Left lung (tissue), 4 donors: ENCODE measurements at regions not wholly inside any gene's neighbourhood (a gene's known extent, or its start where the extent isn't known, plus 50 kb on each side); places are given as distances from the start of the nearest gene placed in this dataset.

Experiments
- ATAC-seq: fragments of 200-7000 bp; cut with Tn5 transposase; one replicate; pipeline ENCODE4 v1.9.1; 2020; ENCODE audit warnings: moderate library complexity
- DNase-seq, 4 donors: peaks; one replicate each; pipeline ENCODE4 v3.0.0-alpha.2; 2013 to 2020
- H3K27ac ChIP-seq, 2 donors: fragments of 200-600 bp; sonication (generic) in 1 of 2; one replicate each; pipeline versions ENCODE4 v1.5.0 to v1.8.0; 2020 to 2021
- H3K27me3 ChIP-seq, 2 donors: fragments of 200-600 bp; sonication (generic) in 1 of 2; one replicate each; pipeline versions ENCODE4 v1.5.0 to v1.8.0; 2020 to 2021
- H3K36me3 ChIP-seq, 2 donors: fragments of 200-600 bp; sonication (generic) in 1 of 2; one replicate each; pipeline versions ENCODE4 v1.5.0 to v1.8.0; 2020 to 2021
- H3K4me1 ChIP-seq, 2 donors: fragments of 200-600 bp; one replicate each; pipeline ENCODE4 v1.8.0; 2021
- H3K4me3 ChIP-seq, 2 donors: fragments of 200-600 bp; sonication (generic) in 1 of 2; one replicate each; pipeline versions ENCODE4 v1.5.0 to v1.8.0; 2020 to 2021; ENCODE audit warnings: mild to moderate bottlenecking in 1 of 2
- H3K9me3 ChIP-seq, 2 donors: fragments of 200-600 bp; sonication (generic) in 1 of 2; one replicate each; pipeline versions ENCODE4 v1.5.0 to v1.8.0; 2020 to 2021
- intact Hi-C, 2 donors: fragments of 100-400 bp; cut with DNase I; formaldehyde crosslinking; loops; one replicate each; pipeline versions ENCODE4 v1.11.2 to v1.14.2; 2022
- TF ChIP-seq, protein P1 (sequence below), 2 donors: fragments of 200-600 bp; sonication (generic) in 1 of 2; IDR thresholded peaks; one replicate each; pipeline versions ENCODE4 v1.5.0 to v1.8.0; 2021; ENCODE audit warnings: antibody characterized with exemption in 2 of 2
- donor health status: DM: no; HTN: yes; CAD: no.
- donor health status: DM: no; HTN: no; CAD: no.

- Histone ChIP-seq H3K27me3 (no peaks in the 10 kb centered on the region), H3K4me3 (no peak overlapping the region), H3K27ac (no peak overlapping the region), H3K4me1 (no peaks in the 10 kb centered on the region), H3K36me3 (no peaks in the 10 kb centered on the region), H3K9me3 (no peaks in the 10 kb centered on the region)
- intact Hi-C loops, result no loop called here
- DNase-seq (no peak), ATAC-seq (no peak)
- TF ChIP-seq, protein P1, sequence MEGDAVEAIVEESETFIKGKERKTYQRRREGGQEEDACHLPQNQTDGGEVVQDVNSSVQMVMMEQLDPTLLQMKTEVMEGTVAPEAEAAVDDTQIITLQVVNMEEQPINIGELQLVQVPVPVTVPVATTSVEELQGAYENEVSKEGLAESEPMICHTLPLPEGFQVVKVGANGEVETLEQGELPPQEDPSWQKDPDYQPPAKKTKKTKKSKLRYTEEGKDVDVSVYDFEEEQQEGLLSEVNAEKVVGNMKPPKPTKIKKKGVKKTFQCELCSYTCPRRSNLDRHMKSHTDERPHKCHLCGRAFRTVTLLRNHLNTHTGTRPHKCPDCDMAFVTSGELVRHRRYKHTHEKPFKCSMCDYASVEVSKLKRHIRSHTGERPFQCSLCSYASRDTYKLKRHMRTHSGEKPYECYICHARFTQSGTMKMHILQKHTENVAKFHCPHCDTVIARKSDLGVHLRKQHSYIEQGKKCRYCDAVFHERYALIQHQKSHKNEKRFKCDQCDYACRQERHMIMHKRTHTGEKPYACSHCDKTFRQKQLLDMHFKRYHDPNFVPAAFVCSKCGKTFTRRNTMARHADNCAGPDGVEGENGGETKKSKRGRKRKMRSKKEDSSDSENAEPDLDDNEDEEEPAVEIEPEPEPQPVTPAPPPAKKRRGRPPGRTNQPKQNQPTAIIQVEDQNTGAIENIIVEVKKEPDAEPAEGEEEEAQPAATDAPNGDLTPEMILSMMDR (IDR thresholded peaks at IDR 0.05), result no peak
Measured at GRCh38 chr9:120289098-120289497, 290.9 kb downstream of the CDK5RAP2 start.

- H3K9me3 ChIP-seq, result no peaks in the 10 kb centered on the region
- TF ChIP-seq, protein P1 (IDR thresholded peaks at IDR 0.05), result no peak
- no peak for ATAC-seq
- H3K4me1 ChIP-seq, result no peaks in the 10 kb centered on the region
- intact Hi-C loops, result no loop called here
- DNase-seq, result no peak
- H3K27ac ChIP-seq, result no peak overlapping the region
- H3K36me3 ChIP-seq, result no peaks in the 10 kb centered on the region
- no peaks in the 10 kb centered on the region for H3K27me3 ChIP-seq
- H3K4me3 ChIP-seq, result no peak overlapping the region
Measured at GRCh38 chr9:120286530-120286929, 293.4 kb downstream of the CDK5RAP2 start.

DNA sequence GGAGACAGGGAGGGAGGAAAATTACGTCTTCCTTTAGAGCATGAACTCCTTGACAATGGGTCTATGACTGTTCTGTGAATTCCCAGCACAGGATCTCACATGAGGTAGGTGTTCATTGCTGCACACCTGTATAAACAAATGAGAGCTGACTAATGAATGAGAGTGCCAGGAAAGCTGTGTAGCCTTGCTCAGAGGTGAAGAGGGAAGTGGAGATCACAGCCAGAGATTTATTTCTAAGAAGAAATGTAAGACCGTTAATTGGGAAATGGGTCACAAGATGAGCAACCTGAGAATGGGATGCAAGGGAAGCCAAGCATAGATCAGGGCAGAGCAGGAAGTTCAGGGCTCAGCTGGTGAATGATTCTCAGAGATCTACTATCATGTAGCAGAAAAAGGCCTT lies 295.1 kb downstream of the CDK5RAP2 start:
- TF ChIP-seq, protein P1 (IDR thresholded peaks at IDR 0.05), result no peak
- H3K27ac ChIP-seq, result no peak overlapping the region
- H3K4me1 ChIP-seq, result no peaks in the 10 kb centered on the region
- H3K4me3 ChIP-seq, result no peak overlapping the region
- H3K9me3 ChIP-seq, result no peaks in the 10 kb centered on the region
- ATAC-seq, result no peak
- H3K36me3 ChIP-seq, result no peaks in the 10 kb centered on the region
- DNase-seq, result no peak
- H3K27me3 ChIP-seq, result no peaks in the 10 kb centered on the region
- intact Hi-C loops, result no loop called here

GRCh38 chr9:120281665-120282064 lies 298.3 kb downstream of the CDK5RAP2 start:
- ATAC-seq, result no peak
- Histone ChIP-seq H3K27ac (no peak overlapping the region), H3K4me1 (no peaks in the 10 kb centered on the region), H3K9me3 (no peaks in the 10 kb centered on the region), H3K36me3 (no peaks in the 10 kb centered on the region), H3K4me3 (no peak overlapping the region), H3K27me3 (no peaks in the 10 kb centered on the region)
- DNase-seq, result no peak
- TF ChIP-seq, protein P1 (IDR thresholded peaks at IDR 0.05), result no peak
- intact Hi-C loops, result no loop called here

GRCh38 chr9:120267929-120268328 lies 312.0 kb downstream of the CDK5RAP2 start:
- ATAC-seq (no peak), DNase-seq (no peak)
- H3K4me3 ChIP-seq, result no peak overlapping the region
- TF ChIP-seq, protein P1 (IDR thresholded peaks at IDR 0.05), result no peak
- H3K27me3 ChIP-seq, result no peaks in the 10 kb centered on the region
- intact Hi-C loops, result no loop called here
- H3K4me1 ChIP-seq, result no peaks in the 10 kb centered on the region
- H3K27ac ChIP-seq, result no peak overlapping the region
- peaks cover 0 to 4% of the 10 kb centered on the region in 2 donors for H3K9me3 ChIP-seq
- no peaks in the 10 kb centered on the region for H3K36me3 ChIP-seq
